ENCODE measurements at regions not wholly inside any gene's neighbourhood (a gene's known extent, or its start where the extent isn't known, plus 50 kb on each side); places are given as distances from the start of the nearest gene placed in this dataset.
A peak's percentile ranks its signal among the peaks of the same experiment; 100 is the strongest.
"Not testable (repeated sequence)": the region's sequence is repeated elsewhere in the genome, so short reads cannot be mapped to it uniquely, and the experiment has no call there.

DNA sequence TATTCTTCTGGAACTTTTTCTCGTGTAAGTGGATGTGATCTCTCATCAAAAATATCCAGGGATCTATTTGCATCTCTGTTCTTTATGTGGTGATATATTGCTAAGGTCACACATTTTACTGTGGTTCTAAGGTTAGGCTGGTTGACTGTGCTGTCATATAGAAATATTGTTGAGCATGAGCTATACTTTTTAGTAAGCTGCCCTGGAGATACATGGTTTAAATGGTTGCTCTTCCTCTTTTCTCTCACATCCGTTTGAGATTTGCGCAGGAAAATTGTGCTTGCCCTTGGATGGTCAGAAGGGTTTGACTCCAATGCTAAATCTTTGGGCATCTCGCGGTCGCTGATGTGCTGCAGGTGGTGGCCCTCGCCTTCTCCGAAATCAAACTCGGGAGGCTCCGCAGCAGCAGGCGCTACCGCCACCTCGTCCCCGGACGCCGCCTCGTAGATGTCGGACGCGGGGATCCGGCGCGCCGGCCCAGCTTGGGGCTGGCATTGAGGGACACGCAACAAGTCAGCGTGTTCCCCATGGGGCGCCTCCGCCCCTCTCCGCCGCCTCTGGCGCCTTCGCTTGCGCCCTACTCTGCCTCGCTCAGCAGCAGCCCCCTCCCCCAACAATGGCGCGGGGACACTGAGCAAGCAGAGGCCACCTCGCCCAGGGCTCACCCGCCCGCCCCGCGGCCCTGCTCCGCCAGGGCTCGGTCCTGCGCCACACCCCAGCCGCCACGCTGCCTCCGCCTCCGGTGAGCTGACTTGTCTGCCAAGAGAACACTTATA, 154.5 kb downstream of the MSN start:
- peak; percentile 24 for DNase-seq

DNA sequence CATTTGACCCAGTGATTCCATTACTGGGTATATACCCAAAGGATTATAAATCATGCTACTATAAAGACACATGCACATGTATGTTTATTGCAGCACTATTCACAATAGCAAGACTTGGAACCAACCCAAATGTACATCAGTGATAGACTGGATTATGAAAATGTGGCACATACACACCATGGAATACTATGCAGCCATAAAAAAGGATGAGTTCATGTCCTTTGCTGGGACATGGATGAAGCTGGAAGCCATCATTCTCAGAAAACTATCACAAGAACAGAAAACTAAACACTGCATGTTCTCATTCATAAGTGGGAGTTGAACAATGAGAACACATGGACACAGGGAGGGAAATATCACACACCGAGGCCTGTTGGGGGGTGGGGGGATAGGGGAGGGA, 152.5 kb downstream of the MSN start:
- not testable (repeated sequence) for DNase-seq

DNA sequence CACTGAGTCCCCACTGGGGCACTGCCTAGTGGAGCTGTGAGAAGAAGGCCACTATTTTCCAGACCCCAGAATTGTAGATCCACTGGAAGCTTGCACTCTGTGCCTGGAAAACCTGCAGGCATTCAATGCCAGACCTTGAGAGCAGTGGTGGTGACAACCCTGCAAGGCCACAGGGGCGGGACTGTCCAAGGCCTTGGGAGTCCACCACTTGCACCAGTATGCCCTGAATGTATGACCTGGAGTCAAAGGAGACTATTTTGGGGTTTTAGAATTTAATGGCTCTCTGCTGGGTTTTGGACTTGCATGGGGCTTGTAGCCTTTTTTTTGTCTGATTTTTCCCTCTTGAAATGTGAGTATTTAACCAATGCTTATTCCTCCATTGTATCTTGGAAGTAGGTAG, 145.8 kb downstream of the MSN start:
- no peak for DNase-seq

DNA sequence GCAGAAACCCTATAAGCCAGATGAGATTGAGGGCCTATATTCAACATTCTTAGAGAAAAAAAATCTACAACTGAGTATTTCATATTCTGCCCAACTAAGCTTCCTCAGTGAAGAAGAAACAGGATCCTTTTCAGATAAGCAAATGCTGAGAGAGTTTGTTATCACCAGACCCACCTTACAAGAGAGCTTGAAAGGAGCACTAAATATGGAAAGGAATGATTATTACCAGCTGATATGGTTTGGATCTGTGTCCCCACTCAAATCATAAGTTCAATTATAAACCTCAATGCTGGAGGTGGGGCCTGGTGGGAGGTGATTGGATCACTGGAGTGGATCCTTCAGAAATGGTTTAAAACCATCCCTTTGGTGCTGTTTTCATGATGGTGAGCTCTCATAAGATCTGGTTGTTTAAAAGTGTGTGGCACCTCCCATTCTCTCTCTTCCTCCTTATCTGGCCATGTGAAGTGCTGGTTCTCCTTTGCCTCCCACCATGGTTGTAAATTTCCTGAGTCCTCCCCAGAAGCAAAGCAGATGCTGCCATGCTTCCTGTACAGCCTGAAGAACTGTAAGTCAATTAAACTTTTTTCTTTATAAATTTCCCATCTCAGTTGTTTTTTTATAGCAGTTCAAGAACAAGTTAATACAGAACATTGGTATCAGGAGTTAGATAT, 144.2 kb downstream of the MSN start:
- DNase-seq: no peak
